HG03175 (cell line): ENCODE measurements at regions not wholly inside any gene's neighbourhood (a gene's known extent, or its start where the extent isn't known, plus 50 kb on each side); places are given as distances from the start of the nearest gene placed in this dataset.
"Not testable (repeated sequence)": the region's sequence is repeated elsewhere in the genome, so short reads cannot be mapped to it uniquely, and the experiment has no call there.

Experiments
- ATAC-seq: cut with Tn5 transposase; IDR thresholded peaks from one replicate; pipeline ENCODE4 v1.9.1; 2021; ENCODE audit warnings: mild to moderate bottlenecking, moderate library complexity; ENCODE audit not compliant: unreplicated experiment

- not testable (repeated sequence) for ATAC-seq
Measured at GRCh38 chr3:14272959-14273560, 94.4 kb downstream of the LSM3 start.

GRCh38 chr3:14273901-14274611 is 95.4 kb downstream of the LSM3 start:
- no peak for ATAC-seq

GRCh38 chr3:14274612-14274936 is 96.0 kb downstream of the LSM3 start:
- ATAC-seq: no peak

- no peak for ATAC-seq
Measured at GRCh38 chr3:14274999-14275961, 96.7 kb downstream of the LSM3 start.

GRCh38 chr3:14275962-14276909 is 97.6 kb downstream of the LSM3 start:
- ATAC-seq: no peak

GRCh38 chr3:14277557-14277956 is 98.9 kb downstream of the LSM3 start:
- no peak for ATAC-seq

GRCh38 chr3:14278265-14278798 is 99.7 kb downstream of the LSM3 start:
- no peak for ATAC-seq

- no peak for ATAC-seq
Measured at GRCh38 chr3:14278799-14279625, 100.4 kb downstream of the LSM3 start.

- ATAC-seq: no peak
Measured at GRCh38 chr3:14279626-14280061, 101.0 kb downstream of the LSM3 start.

GRCh38 chr3:14280326-14280725 is 101.7 kb downstream of the LSM3 start:
- ATAC-seq: no peak

- ATAC-seq: no peak
Measured at GRCh38 chr3:14281053-14281452, 102.4 kb downstream of the LSM3 start.

GRCh38 chr3:14282001-14282705 is 103.5 kb downstream of the LSM3 start:
- no peak for ATAC-seq

GRCh38 chr3:14282706-14283075 is 104.1 kb downstream of the LSM3 start:
- no peak for ATAC-seq

GRCh38 chr3:14283092-14283812 is 104.6 kb downstream of the LSM3 start:
- no peak for ATAC-seq

- ATAC-seq: no peak
Measured at GRCh38 chr3:14283813-14284438, 105.3 kb downstream of the LSM3 start.

- no peak for ATAC-seq
Measured at GRCh38 chr3:14284694-14285547, 106.3 kb downstream of the LSM3 start.

- no peak for ATAC-seq
Measured at GRCh38 chr3:14285548-14285925, 106.9 kb downstream of the LSM3 start.
